Renal cortical epithelial cell (primary cell): ENCODE measurements at regions not wholly inside any gene's neighbourhood (a gene's known extent, or its start where the extent isn't known, plus 50 kb on each side); places are given as distances from the start of the nearest gene placed in this dataset.

Experiments
- DNase-seq: peaks from one replicate; pipeline ENCODE4 v3.0.0-alpha.2; 2011; ENCODE audit warnings: low read depth

DNA sequence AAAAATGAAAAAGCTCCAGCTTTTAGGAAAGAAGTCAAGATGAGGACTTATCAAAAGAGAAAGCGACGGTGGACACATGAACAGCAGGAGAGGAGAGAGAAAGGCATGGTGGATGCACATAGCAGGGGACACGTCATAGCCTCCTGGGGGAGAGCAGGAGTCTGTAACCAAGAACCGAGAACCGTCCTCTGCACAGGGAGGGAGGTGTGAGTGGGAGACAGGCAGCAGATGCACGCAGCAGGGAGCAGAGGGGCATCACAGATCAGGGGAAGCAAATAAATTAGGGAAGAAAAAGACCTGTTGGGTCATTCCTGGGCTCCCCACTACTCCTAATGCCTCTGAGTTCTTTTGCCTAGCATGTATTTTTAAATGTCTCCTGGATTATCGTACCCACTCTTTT is 138.1 kb upstream of the RMST start:
- no peak for DNase-seq

DNA sequence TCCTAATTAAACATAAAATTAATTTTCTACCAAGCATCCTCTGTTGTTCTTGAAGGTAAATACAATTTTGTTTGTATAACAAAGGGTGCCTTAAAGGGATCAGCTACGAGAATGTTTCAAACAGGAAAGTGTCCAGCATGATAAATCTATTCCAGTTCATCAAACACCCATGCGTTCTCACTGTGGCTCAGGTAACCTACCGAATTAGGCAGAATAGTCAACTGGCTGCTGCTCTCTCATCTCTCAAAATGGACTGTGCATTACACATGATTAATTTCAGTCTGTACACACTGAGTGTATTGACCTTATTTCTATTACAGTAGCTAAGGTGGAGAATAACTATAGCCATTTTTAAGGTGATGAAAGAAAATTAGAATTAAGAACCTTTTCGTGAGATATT is 127.5 kb upstream of the RMST start:
- no peak for DNase-seq

DNA sequence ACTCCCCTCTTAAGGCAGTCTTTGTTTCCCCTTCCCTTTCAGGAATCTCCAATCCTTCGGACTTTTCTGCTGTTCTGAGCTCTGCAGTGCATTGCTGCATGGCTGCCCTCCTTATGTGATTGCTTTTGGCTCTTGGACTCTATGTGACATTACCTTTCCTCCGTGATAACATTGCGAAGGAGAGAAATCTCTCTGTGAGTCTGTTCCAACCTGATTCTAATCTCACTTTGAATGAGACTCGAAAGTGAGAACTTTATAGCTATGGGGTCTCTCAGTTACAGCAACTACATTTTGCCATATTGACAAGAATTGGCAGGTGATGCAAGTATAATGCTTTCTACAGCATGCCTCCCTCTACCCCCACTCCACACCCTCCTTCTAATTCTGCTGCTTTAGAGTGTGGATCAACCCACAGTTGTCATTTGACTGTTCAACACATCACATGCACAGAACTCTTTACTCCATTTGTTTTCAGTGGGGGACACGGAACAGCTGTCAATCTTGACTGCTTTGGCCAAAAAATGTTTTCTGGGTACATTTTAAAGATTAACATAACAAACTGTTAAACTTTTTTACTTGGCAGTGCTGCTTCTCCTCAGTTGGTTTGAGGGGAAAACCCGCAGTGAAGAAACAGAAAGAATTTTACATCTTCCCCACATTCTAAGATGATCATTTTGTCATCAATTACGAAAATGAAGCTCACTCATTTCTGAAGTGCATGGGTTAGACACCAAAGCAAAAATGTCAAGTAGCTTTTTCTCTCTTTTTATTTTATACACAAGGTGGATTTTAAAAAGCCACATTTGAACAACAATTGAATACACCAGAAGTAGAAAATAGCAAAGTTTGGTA is 125.5 kb upstream of the RMST start:
- DNase-seq, result no peak

DNA sequence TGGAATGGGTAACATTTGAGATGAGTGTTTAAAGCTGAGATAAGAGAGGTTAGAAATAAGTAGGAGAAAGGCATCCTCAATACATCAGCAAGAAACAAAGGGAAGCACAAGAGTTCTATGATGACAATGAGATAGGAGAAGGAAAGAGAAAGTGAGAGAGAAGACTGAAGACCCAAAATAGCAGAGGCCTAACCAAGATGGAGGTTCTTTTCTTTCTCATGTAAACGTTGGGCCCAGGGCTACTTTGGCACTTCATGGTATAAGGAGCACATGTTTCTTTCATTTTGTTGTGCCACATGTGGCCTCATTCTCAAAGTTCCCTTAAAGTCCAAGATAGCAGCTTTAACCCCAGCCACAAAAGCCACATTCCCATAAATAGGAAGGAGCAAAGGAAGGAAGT is 120.5 kb upstream of the RMST start:
- DNase-seq, result no peak

DNA sequence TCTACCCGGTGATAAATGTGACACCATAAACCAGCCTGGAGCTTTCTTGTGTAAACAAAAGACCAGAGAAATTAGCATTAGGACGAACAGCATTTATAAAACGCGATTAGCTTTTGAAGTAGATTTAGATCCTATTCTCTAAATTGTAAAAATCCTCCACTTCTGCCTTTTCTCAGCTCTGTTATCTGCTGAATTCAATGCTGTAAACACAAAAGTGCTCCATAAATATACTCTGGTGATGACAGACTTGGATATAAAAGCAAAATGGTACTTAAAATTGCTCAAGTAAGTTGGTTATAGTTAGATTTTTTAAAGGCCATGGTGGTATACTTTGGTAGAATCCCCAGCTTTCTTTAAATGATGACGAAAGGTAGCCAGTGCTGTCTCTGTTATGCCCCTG is 114.6 kb upstream of the RMST start:
- no peak for DNase-seq

DNA sequence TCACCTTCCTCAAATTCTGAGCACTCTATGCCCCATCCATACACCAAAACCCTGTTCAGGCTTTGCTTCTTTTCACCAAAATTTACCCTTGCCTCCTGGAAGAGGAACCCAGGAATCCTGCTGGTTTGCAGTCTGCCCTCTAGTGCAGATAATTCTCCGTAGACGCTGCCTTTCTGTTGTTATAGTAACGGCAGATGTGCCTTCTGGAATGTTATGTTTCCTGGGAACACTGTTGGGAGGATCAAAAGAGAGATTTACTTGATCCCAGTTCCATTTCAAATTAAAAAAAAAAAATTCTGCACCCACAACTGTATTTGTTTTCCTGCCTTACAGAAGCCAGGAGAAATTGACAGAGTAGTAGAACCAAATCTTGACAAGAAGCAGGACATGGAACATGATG is 104.2 kb upstream of the RMST start:
- DNase-seq, result no peak

DNA sequence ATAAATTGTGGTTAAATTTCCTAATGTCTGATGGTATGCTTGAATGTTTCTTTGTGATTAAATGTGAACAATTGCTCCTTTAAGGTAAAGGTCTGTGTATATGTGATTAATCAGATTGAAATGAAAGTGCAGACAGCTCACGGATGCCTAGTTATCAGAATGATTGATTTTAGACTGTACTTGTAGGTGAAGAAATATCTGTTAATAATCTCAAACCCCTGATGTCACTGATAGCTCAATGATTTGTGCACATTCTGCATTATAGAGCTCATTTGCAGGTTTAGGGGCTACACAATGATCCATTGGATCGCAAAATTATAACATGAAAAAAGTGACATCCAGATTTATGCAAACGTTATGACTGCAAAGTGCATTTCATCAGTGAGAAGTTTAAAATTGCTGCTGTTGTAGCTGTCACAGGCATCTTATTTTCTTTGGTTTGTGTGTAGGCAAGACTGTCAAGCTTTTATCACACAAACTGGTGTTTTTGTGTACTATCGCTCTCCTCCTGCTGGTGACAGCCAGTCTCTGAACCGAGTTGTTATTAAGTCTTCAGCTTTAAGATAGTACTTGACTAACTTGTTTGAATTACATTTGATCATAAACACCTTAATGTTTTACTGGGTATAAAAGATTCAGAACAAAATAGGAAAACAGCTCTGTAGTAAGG is 103.4 kb upstream of the RMST start:
- DNase-seq, result no peak

- DNase-seq, result no peak
Observed at GRCh38 chr12:97363693-97364092, 98.9 kb upstream of the RMST start.

- peak; percentile 3 for DNase-seq
Observed at GRCh38 chr12:97368462-97369163, 94.0 kb upstream of the RMST start.

DNA sequence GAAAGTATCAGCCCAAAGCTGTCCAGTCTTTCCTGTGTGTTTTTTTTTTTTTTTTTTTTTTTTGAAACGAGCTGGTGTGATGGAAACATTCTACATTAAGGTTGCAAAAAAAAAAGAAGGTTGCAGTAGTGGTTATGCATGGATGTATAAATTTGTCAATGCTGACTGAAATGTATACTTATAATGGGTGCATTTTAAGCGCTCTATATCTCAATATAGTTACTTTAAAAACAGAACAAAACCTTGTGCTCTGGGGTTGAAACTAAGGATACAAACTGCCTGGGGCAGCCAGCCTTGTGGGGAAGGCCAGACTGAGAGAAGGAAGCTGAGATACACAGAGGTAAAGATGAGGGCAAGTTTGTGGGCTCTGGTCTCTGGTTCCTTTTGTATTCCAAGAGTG is 87.3 kb upstream of the RMST start:
- no peak for DNase-seq

DNA sequence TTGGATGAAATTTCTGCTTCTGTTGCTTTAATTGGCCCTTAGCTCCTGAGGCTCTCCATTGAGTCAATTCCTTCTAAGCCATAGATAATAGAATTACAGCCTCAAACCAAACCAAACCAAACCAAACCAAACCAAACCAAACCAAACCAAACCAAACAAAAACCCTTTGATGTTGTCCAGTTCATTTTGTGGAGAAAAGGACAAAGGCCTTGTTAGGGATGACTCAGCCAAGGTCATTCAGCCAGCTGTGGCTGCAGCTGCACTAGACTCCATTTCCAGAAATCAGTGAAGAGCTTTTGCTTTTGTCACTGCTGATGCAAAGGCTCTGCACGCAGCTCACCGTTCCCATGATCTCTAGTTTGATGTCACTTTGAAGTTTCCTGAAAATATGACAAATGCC is 82.2 kb upstream of the RMST start:
- DNase-seq, result peak; percentile 1

DNA sequence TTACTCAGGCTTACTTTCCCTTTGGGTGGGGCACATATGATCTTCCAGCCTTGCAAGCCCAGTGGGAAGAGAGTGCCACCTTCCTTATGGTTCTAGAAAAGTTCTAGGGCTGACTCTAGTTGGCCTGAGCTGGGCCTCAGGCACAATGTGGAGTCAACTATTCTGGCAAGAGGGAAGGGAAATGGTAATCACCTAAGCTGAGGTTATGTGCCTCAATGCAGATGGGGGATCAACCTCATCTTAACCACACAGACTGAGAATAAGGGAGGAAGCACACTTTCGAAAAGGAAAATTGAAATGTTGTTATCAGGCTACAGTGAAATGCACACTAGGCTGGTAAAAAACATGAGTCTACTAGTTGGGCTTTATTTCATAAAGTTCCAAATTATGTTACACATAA is 77.5 kb upstream of the RMST start:
- DNase-seq, result no peak

- peak; percentile 95 for DNase-seq
Observed at GRCh38 chr12:97386133-97386581, 76.4 kb upstream of the RMST start.

GRCh38 chr12:97387844-97388243 is 74.8 kb upstream of the RMST start:
- DNase-seq, result no peak

GRCh38 chr12:97394657-97395056 is 67.9 kb upstream of the RMST start:
- DNase-seq, result no peak

- DNase-seq, result no peak
Observed at GRCh38 chr12:97397008-97397407, 65.6 kb upstream of the RMST start.

- no peak for DNase-seq
Observed at GRCh38 chr12:97398704-97399103, 63.9 kb upstream of the RMST start.

DNA sequence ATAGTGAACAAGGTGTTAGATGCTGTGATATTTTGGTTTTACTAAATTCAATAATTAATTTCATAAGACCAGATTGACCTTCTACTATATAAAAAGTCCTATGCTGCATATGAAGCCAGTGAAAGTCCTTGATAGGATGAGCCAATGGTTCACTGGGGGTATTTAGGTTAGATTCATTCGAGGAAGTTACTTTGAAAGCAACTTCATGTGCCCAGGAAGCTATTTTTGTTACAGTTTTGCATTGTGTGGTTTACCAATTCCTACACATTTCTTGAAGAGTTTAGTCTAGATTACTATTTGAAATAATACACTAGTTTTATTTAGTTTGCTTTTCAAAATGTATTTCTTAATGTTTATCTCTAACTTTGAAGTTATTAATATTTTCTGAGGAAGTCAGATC is 58.5 kb upstream of the RMST start:
- DNase-seq, result no peak

DNA sequence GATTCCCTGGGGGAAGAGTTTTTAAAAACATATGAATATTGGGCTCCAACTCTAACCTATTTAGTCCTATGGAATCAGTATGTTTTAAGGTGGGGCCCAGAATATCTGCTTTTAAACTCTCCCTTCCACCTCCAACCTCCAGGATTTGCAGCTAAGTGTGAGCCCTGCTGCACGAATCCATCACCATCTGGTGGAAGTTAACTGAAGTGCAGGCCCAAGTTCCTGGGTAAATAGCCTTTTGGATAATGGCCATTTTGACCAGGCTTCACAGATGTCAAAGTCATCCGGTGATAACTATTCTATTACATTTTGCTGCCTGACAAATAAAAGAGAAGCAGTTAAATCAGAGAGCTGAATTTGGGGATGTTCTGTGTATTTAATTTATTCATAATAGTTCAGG is 58.1 kb upstream of the RMST start:
- DNase-seq, result peak; percentile 46

- no peak for DNase-seq
Observed at GRCh38 chr12:97408363-97408762, 54.2 kb upstream of the RMST start.

DNA sequence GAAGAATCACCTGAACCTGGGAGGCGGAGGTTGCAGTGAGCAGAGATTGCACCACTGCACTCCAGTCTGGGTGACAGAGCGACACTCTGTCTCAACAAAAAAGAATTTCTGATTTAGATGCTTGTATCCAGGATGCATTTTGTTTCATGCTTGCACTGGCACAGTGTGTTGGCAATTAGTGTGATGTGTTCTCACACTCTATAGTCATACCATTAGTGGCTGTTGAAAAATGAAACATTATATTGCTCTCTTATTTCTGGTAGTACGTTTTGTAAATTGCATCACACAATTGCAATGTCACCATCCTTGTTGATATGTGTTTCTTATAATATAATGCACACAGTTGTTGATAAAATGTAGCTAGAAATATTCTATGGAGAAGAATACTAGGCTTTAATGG is 51.3 kb upstream of the RMST start:
- DNase-seq, result no peak
